NCI-H2107 (cell line): ENCODE measurements at regions not wholly inside any gene's neighbourhood (a gene's known extent, or its start where the extent isn't known, plus 50 kb on each side); places are given as distances from the start of the nearest gene placed in this dataset.
"Not testable (repeated sequence)": the region's sequence is repeated elsewhere in the genome, so short reads cannot be mapped to it uniquely, and the experiment has no call there.

Experiments used
- DNase-seq: peaks from one replicate; lab custom pipeline; 2025; lab: John Stamatoyannopoulos, UW

- no peak for DNase-seq
Observed at GRCh38 chr6:156449569-156449968, 327.6 kb upstream of the ARID1B start.

DNA sequence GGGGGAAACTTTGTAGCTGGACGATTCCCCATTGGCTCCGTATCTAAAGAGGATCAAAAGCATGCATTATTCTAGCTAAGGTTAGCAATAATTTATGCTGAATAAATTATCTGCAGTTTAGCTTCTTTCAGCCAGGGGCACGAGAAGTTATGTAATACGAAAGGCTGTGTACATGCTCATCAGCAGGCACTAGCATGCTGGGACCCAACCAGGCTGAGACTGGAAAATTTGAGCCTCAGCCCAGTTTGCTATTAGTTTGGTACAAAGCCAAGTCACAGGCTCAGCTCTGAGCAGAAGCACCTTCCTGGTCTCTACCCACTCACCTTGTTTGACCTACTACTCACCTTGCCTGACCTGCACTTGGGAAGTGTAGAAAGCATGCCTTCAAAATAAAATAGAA is 328.1 kb upstream of the ARID1B start:
- peak; percentile 15 for DNase-seq

GRCh38 chr6:156448579-156448978 is 328.6 kb upstream of the ARID1B start:
- no peak for DNase-seq

- no peak for DNase-seq
Observed at GRCh38 chr6:156440688-156441087, 336.5 kb upstream of the ARID1B start.

- DNase-seq: no peak
Observed at GRCh38 chr6:156438350-156438923, 338.7 kb upstream of the ARID1B start.

DNA sequence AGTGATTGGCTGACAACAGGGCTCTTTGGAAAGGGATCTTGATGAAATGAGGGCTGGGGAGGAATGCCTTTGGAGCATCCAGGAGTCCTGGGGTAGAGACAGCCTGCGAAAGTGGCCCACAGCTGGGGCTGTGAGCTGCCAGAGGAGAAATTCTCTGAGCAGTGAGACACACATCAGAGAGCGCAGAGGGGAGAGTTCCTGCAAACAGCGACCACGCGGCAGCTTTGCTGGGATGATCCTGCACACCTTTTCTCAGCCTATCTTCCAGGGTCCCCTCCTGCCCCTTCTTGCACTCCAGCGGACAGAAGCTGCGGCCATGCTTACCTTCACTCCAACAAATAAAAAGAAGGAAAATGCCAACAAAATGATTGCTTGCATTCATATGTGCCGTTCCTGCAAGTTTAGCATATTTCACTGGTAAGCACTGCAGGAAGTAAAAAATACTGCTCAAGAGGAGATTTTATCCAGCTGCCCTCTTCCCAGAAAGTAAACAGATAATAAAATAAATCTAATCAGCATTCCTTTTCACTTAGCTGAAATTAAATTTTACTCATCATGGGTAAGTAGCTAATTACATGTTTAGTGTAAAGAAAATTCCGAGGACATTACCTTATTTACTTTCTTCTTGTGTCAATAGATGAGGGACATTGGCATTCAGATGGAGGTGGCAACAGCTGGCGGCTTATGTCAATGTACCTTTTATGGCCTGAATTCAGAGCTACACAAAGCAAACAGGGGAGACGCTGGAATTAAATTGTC is 339.9 kb upstream of the ARID1B start:
- DNase-seq: no peak

GRCh38 chr6:156434795-156435190 is 342.4 kb upstream of the ARID1B start:
- no peak for DNase-seq

- no peak for DNase-seq
Observed at GRCh38 chr6:156434049-156434794, 343.0 kb upstream of the ARID1B start.

- no peak for DNase-seq
Observed at GRCh38 chr6:156432543-156432942, 344.6 kb upstream of the ARID1B start.

DNA sequence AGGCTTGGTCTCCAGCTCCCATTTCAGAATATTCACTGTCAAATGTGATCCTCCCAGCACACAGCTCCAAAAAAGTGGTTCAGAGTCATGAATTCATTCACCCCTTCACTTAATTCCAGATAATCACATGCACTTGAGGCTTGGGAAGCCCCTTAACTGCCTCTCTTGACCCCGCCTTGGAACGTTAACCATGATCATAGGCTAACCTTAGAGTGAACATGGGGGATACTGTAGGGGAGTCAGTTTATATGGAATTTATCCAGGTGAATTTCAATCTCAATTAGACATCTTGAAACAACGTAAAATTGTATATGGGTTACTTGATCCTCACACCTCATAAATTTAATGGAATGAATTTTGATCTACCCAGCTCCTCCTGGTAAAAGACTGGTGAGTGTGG is 346.8 kb upstream of the ARID1B start:
- DNase-seq: no peak

GRCh38 chr6:156427345-156427744 is 349.8 kb upstream of the ARID1B start:
- DNase-seq: no peak

GRCh38 chr6:156425359-156426020 is 351.7 kb upstream of the ARID1B start:
- DNase-seq: no peak

DNA sequence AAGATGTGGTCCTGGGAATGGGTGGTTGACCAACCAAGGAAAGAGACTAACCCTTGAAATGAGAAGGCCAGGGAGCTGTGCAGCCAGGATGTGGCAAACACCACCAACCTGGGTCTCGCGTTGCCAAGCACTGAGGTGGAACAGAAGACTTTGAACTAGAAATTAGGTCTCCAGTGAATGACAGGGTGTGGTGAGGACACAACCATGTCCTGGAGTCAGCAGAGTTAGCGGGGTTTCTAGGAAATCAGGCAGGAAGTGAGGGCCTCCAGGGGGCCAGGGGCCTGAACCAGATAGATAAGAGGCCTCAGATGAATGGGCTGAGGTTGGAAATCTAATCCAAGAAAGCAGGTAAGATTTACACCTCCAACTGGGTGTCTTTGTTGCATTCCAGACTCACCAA is 353.3 kb upstream of the ARID1B start:
- DNase-seq: no peak

- no peak for DNase-seq
Observed at GRCh38 chr6:156423075-156423474, 354.1 kb upstream of the ARID1B start.

- no peak for DNase-seq
Observed at GRCh38 chr6:156421933-156422332, 355.2 kb upstream of the ARID1B start.

DNA sequence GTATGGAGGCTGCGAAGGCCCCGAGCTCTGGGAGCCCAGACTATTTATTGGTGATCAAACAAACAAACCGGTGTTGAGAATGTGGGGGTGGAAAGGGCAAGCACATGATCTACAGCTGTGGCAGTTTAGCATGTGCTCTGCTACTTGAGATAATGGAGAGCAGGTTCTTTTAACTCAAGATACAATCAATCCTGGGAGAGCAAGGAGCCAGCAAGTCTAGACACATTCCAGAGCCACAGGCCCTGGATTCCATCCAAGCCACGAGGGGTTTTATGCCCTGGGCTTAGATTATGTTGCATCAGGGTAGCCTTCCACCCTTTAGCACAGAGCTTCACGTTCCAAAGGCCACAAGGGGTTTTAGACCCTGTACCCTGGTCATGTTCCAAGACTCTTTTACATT is 355.9 kb upstream of the ARID1B start:
- DNase-seq: not testable (repeated sequence)

DNA sequence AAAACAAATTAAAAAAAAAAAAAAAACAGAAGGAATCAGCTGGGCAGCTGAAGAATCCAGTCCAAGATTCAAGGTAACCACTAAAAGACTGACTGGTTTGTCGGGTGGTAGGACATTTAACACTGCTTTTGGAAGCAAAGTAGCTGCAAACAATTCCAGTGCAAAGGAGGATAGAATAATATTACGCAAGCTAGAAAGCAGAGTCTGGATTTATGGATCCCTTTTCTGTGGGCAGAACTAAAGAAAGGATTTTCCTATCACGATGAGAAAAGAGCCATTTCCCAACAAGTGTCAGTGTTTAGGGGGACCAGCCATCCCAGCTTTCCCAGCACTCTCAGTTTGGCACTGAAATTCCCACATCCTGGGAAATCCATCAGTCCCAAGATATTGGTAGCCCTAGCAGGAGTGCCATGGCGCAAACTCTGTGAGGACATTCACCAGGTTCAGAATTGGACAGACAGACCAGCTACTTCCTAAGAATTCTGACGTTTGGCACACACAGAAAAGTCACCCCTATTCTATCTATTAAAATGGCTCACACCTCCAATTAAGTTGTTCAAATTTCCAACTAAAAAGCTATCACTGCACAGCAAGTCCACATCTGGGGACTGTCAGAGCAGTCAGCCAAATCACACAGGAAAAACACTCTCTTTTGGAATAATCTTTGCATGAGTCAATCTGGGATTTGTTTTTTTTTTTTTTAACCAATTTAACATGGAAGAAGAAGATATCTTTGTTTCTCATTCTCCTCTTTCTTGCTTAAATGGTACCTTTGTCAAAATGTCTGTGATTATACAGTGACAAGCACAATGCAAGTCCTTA is 356.8 kb upstream of the ARID1B start:
- no peak for DNase-seq

- no peak for DNase-seq
Observed at GRCh38 chr6:156419594-156419993, 357.6 kb upstream of the ARID1B start.

- no peak for DNase-seq
Observed at GRCh38 chr6:156418253-156418652, 358.9 kb upstream of the ARID1B start.

DNA sequence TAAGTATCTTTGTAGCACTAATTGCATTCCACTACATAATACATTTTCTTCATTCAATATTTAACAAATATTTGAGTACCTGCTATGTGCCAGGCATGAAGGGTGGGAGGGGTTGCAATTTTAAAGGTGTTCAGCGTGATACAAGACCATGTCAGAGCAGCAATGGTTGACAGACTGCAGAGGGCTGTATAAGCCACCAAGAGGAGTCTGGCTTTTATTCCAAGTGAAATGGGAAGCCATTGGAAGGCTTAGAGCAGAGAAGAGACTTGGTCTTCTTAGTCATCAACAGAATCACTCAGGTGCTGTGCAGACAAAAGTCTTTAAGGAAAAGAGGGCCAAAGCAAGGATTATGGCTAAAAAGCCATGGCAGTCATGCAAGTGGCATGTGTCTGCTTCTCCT is 360.8 kb upstream of the ARID1B start:
- DNase-seq: no peak

GRCh38 chr6:156413154-156413553 is 364.0 kb upstream of the ARID1B start:
- no peak for DNase-seq

GRCh38 chr6:156410649-156411048 is 366.5 kb upstream of the ARID1B start:
- DNase-seq: no peak
